Peyer's patch (tissue), 4 donors: ENCODE measurements at regions not wholly inside any gene's neighbourhood (a gene's known extent, or its start where the extent isn't known, plus 50 kb on each side); places are given as distances from the start of the nearest gene placed in this dataset.

ENCODE experiments used
- POLR2A ChIP-seq, 2 donors: fragments of 450-650 bp; IDR thresholded peaks; one replicate each; pipeline ENCODE4 v1.5.1; 2017; ENCODE audit warnings: antibody characterized with exemption in 2 of 2, mild to moderate bottlenecking in 2 of 2, moderate library complexity in 2 of 2
- TF ChIP-seq, protein P1 (sequence below), 6 experiments: fragments of 450-650 bp in 4 of 6; fragments of 200-600 bp in 2 of 6; sonication (generic) in 1 of 6; IDR thresholded peaks; one replicate each; pipeline ENCODE4 v1.5.1; 2017 to 2019; ENCODE audit warnings: antibody characterized with exemption in 6 of 6, mild to moderate bottlenecking in 3 of 6, moderate library complexity in 1 of 6

DNA sequence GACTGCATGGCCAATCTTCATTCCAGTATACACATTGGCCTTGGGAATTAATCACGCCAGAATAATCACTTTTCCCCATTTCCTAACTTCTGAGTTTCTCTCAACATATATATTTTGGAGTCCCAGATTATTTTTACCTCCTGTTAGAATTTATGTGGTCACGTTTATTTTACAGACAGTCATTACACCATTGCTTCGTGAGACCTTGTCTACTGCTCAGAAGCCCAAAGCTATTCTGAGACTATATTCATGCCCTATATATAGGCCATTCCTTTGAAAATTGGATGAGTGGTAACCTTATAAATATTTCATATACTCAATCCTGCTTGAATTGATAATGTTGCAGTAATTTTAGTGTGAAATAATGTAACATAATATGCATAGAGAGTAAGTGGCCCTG, 610.0 kb upstream of the CDH2 start:
- TF ChIP-seq, protein P1, sequence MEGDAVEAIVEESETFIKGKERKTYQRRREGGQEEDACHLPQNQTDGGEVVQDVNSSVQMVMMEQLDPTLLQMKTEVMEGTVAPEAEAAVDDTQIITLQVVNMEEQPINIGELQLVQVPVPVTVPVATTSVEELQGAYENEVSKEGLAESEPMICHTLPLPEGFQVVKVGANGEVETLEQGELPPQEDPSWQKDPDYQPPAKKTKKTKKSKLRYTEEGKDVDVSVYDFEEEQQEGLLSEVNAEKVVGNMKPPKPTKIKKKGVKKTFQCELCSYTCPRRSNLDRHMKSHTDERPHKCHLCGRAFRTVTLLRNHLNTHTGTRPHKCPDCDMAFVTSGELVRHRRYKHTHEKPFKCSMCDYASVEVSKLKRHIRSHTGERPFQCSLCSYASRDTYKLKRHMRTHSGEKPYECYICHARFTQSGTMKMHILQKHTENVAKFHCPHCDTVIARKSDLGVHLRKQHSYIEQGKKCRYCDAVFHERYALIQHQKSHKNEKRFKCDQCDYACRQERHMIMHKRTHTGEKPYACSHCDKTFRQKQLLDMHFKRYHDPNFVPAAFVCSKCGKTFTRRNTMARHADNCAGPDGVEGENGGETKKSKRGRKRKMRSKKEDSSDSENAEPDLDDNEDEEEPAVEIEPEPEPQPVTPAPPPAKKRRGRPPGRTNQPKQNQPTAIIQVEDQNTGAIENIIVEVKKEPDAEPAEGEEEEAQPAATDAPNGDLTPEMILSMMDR (IDR thresholded peaks at IDR 0.05): no peak
- no peak for TF ChIP-seq POLR2A (IDR thresholded peaks at IDR 0.05)
